Endothelial cell of umbilical vein (primary cell): ENCODE measurements at regions not wholly inside any gene's neighbourhood (a gene's known extent, or its start where the extent isn't known, plus 50 kb on each side); places are given as distances from the start of the nearest gene placed in this dataset.

ENCODE experiments used
- EZH2 ChIP-seq: IDR thresholded peaks from 2 replicates; pipeline ENCODE4 v1.6.1; 2012; ENCODE audit warnings: borderline replicate concordance, low read depth, mild to moderate bottlenecking, moderate library complexity, low read length, inconsistent platforms; ENCODE audit not compliant: severe bottlenecking
- FOS ChIP-seq: IDR thresholded peaks from 2 replicates; pipeline ENCODE4 v1.6.1; 2011; ENCODE audit warnings: mild to moderate bottlenecking, low read length, moderate library complexity, borderline replicate concordance; ENCODE audit not compliant: insufficient read depth
- JUN ChIP-seq: IDR thresholded peaks from 2 replicates; pipeline ENCODE4 v1.6.1; 2011; ENCODE audit warnings: borderline replicate concordance, low read depth; ENCODE audit not compliant: insufficient read length, insufficient read depth
- POLR2A ChIP-seq: IDR thresholded peaks from 2 replicates; pipeline ENCODE4 v1.6.1; 2012; ENCODE audit warnings: low read depth, mild to moderate bottlenecking, control low read depth, low read length
- POLR2AphosphoS5 ChIP-seq: IDR thresholded peaks from 2 replicates; pipeline ENCODE4 v1.6.1; 2012; ENCODE audit warnings: low read depth, mild to moderate bottlenecking, control low read depth, low read length, moderate library complexity; ENCODE audit not compliant: insufficient read depth
- TF ChIP-seq, protein P1 (sequence below), 2 donors: IDR thresholded peaks; 1 replicate in 1 of 2; 2 replicates in 1 of 2; pipeline ENCODE4 v1.5.1; 2011; ENCODE audit warnings: low read length in 2 of 2, mild to moderate bottlenecking in 2 of 2, moderate library complexity in 2 of 2, control low read depth in 1 of 2, inconsistent platforms in 1 of 2, low read depth in 1 of 2; ENCODE audit not compliant: insufficient read depth in 1 of 2; ENCODE audit errors: extremely low read depth in 1 of 2
- TF ChIP-seq, protein P2 (sequence below): IDR thresholded peaks from 2 replicates; pipeline ENCODE4 v1.6.1; 2011; ENCODE audit not compliant: insufficient read depth, insufficient read length

DNA sequence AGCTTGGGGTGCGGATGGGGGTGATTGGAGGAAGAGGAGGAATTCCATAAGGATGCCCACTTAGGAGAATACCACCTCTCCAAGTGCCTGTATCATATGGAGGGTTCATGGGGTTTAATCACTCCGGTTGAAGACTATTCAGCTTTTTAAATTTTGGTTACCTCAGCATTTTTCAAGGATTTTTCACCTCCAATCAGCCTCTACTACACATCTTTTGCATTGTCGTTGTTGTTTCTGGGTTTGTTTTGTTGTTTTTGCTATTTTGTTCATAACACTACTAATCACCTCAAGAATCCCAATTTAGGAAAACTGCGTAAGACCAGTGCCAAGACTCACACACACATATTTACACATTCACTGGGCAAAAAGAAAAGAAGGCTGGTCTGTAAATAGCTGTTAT is 619.5 kb upstream of the CDH5 start:
- no peak for TF ChIP-seq POLR2AphosphoS5
- TF ChIP-seq, protein P1, sequence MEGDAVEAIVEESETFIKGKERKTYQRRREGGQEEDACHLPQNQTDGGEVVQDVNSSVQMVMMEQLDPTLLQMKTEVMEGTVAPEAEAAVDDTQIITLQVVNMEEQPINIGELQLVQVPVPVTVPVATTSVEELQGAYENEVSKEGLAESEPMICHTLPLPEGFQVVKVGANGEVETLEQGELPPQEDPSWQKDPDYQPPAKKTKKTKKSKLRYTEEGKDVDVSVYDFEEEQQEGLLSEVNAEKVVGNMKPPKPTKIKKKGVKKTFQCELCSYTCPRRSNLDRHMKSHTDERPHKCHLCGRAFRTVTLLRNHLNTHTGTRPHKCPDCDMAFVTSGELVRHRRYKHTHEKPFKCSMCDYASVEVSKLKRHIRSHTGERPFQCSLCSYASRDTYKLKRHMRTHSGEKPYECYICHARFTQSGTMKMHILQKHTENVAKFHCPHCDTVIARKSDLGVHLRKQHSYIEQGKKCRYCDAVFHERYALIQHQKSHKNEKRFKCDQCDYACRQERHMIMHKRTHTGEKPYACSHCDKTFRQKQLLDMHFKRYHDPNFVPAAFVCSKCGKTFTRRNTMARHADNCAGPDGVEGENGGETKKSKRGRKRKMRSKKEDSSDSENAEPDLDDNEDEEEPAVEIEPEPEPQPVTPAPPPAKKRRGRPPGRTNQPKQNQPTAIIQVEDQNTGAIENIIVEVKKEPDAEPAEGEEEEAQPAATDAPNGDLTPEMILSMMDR (IDR thresholded peaks at IDR 0.05; ENCODE audit: extremely low read depth in 1 of 2, insufficient read depth in 1 of 2, low read depth in 1 of 2, low read length in 2 of 2): no peak
- no peak for TF ChIP-seq EZH2
- no peak for TF ChIP-seq POLR2A
- TF ChIP-seq, protein P2, sequence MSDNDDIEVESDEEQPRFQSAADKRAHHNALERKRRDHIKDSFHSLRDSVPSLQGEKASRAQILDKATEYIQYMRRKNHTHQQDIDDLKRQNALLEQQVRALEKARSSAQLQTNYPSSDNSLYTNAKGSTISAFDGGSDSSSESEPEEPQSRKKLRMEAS: no peak
- TF ChIP-seq JUN: no peak
- no peak for TF ChIP-seq FOS
